Kidney capillary endothelial cell (primary cell): ENCODE measurements at regions not wholly inside any gene's neighbourhood (a gene's known extent, or its start where the extent isn't known, plus 50 kb on each side); places are given as distances from the start of the nearest gene placed in this dataset.
A peak's percentile ranks its signal among the peaks of the same experiment; 100 is the strongest.
"Not testable (repeated sequence)": the region's sequence is repeated elsewhere in the genome, so short reads cannot be mapped to it uniquely, and the experiment has no call there.

Experiments used
- DNase-seq: peaks from one replicate; pipeline ENCODE4 v3.0.0-alpha.2; 2018; ENCODE audit warnings: low spot score

DNA sequence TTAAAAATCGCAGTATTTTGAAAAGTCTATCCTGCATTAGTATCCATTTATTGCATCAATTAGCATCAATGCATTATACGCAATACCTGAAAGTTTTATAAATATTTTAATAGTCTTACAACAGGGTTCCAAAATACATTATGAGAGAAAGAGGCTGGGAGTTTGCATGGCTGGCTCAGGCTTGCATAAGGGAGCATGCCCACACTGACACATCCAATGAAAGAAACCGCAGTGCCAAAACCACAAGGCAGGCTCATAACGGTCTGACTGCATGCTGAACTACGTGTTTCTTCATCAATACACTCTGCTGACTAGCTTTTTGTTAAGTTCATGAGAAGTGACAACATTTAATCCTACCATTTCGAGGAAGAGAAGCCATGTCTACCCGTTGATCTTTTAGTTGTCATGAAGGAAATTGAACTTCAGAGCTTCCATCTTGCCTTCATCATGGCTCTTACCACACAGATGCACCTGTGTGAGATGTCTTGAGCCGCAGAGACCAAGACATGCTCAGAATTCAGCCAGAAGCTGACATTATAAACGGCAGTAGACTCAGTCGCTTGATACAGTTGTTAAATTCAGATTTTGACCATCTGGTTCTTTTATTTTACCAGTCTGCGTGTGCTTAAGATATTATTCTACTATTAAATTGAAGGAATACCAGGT is 168.8 kb upstream of the FRG1 start:
- DNase-seq: no peak

GRCh38 chr4:189773909-189774308 is 166.8 kb upstream of the FRG1 start:
- DNase-seq: no peak

DNA sequence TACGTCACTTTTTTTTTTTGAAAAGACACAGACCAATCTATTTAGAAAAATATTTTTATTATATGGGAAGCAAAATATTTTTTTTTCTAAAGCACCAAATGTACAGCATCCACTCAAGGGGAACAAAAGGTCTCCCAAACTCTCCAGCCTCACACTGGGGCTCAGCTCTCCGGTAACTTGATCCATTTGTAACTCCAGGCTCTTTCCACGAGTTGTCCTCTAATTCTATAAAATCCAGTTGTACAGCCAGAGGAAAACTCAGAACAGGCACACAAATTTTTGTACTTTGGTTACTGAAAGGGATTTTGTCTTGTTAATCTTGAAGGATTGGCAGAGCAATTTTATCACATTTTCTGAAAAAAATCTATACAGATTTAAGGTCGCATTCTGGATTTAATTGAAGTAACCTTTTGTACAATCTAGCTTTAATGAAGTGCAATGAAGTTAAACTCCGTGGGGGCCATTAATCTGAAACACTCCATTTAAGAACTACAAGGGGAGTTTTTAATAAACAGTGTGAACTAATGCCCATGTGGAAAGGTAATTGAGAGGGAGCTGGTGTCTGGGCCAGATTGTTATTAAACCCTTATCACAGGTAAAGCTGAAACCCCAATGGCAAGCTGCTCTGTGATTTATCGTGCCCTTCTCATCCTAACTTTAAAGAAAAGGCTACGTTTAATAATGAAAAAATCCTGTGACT is 161.2 kb upstream of the FRG1 start:
- DNase-seq: no peak

GRCh38 chr4:189780391-189780790 is 160.3 kb upstream of the FRG1 start:
- no peak for DNase-seq

GRCh38 chr4:189784651-189785050 is 156.0 kb upstream of the FRG1 start:
- DNase-seq: no peak

DNA sequence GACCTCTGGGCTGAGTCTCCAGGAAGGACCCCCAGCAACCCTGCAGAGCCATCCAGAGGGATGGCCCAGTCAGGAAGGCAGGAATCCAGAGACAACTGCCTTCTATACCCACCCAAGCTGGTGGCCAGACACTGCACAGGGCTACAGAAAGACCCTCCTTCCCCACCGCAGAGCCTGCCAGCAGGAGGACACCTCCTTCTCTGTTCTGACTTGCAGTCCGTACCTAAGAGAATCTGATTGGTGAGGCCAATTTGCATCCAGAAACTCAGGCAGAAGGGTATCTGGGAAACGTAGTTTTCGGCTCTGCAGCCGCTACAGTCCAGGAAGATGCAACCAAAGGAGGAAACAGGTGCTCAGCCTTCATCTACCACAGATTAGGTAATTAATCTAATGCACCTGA is 155.4 kb upstream of the FRG1 start:
- no peak for DNase-seq

DNA sequence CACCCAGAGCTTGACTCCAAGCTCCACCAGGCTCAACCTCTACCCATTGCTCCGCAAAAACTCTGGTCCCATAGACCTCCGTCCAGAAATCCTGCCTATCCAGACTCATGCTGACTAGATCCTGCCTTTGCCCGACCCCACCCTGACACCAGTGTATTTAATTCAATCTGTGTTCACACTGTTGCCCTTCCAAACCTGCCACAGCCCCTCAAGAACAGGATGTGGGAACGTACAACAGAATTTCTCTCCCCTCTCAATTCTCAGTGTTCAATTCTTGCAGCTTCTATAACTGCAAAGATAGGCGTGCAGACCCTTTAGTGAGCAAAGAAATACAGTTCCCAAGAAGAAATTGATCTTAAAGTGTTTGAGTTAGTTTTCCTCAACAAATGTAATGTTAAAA is 154.2 kb upstream of the FRG1 start:
- DNase-seq: no peak

DNA sequence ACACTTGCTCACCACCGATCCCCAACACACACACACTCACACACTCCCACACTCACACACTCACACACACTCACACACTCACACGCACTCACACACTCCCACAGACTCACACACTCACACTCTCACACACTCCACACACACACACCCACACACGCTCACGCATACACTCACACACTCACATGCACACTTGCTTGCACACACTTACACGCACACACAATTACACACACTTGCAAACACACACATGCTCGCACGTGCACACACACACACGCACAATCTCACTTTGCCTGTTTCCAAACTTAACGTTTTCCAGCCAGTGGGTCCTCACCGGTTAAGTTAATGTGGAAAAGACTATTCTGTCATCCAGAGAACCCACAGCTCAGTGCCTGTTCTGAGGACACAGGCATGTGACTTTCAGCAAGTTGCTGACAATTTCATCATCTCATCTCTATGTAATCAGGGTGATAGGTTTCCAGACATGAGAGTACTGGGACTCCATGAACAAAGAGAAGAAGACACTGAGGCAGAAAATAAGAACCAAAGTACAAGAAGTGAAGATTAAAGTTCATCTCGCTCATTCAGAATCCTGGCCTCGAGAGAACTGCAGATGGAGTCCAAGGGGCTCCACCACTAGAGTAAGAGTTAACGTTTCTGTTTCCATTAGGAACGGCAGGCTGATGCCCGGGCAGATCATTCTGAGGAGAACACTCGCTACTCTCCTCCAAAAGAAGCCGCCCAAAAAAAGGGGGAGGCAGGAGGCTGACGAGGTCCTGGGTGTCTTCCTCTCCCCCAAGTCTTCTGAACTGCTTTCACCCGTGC is 153.2 kb upstream of the FRG1 start:
- DNase-seq: no peak

DNA sequence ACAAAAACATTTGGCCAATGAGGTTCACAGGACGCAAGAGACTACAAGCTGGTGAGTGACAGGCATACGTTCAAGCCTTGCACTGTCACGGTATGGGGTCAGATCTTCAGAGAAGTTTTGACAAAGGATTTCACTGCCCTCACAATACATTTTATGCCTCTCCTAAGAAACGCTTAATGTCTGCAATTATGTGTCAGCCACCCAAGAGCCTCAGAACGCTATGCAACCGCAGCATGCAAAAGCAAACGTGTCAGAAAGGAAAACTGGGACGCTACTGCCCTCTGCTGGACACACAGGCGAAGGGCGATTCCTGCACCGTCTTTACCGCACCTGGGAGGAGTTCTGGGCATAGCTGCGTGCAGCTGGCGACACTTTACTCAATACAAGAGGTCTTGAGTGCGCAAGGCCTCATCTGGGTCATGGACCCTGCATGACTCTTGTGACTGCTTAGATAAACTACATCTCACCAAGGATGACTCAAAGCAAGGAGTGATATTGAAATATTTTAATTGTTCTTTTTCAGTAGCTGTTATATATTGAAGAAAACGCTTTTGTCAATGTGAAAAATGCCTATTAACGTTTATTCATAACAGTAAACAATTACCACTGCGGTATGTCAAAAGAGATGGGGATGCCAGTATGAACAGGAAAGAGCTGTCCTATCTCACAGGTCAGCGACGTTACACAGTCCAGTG is 147.6 kb upstream of the FRG1 start:
- DNase-seq: peak; percentile 56

DNA sequence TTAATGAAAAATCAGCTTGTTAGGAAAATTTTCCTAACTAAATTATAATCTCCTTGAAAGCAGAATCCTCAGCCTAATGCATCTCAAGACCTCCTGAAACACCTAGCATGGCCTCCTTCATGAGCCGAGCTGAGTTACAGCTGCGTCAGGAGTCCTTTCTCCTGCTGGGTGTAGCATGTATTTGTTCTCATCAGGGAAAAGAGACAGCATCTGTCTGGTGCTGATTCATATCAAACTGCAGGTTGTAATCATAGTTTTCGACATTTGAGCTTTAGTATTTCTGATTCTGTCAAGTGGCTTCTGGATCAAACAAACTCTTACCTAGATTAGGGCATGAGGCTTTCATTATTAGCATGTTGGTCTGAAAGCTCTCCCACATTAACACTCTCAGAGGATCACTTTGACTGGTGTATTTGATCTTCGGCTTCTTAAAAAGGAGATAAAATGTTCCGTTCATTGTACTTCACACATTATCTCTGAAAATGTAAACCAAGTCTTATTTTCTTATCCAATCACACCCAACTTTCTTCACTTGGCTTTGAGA is 140.1 kb upstream of the FRG1 start:
- no peak for DNase-seq

DNA sequence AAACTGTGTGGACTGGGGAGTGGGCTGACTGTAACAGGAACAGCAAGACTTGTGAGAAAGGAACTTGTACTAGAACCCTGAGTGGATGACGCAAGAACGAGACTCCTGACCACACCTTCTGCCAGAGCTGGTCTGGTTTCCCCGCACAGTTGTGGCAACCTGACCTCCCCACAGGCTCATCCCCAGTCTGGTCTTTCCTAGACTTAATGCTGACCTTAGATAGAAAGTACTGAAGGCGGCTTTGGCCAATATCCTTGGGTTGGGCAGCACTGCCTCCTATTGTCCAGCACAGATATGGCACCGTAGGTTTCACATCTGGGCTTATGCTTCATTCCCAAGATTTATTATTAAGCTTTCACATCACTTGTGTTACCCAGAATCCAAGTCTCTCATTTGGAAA is 137.8 kb upstream of the FRG1 start:
- DNase-seq: no peak

GRCh38 chr4:189804894-189805293 is 135.8 kb upstream of the FRG1 start:
- DNase-seq: no peak

GRCh38 chr4:189806506-189806905 is 134.2 kb upstream of the FRG1 start:
- DNase-seq: no peak

DNA sequence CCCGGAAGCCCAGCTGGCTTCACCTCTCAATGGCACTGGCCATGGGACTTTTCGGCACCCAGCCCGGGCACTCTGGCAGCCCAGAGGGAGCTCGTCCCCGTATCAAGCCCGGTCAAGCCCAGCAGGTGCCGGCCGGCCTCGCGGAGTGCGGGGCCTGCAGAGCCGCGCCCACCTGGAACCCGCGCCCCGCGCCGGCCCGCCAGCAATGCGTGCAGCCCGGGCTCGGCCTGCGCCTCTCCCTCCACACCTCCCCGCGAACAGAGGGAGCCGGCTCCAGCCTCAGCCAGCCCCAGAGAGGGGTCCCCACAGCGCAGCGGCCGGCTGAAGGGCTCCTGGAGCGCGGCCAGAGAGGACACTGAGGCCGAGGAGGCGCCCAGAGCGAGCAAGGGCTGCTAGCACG is 133.6 kb upstream of the FRG1 start:
- DNase-seq: no peak

DNA sequence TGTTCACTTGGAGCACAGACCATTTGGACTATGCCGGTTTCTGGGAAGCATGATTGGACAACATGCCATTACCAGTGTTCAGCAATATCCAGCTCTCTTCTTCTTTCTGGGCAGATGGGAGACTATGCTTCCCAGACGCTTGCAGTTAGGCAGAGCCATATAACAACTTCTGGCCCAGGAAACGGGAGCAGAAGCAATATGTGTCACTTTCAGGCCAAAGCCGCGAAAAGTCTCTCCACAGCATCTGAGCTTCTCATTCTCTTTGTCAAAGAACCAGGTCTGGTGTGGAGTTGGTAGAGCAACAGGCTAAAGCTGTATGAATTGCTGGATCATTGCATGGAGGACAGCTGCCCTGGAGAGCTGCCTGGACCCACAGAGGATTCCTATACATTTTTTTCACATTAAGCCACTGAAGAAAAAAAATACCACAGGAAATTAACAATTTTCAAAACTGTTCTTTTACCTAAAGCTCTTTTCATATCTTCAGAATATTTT is 131.4 kb upstream of the FRG1 start:
- no peak for DNase-seq

GRCh38 chr4:189809839-189810238 is 130.8 kb upstream of the FRG1 start:
- no peak for DNase-seq

- not testable (repeated sequence) for DNase-seq
Measured at GRCh38 chr4:189810318-189811181, 130.1 kb upstream of the FRG1 start.

DNA sequence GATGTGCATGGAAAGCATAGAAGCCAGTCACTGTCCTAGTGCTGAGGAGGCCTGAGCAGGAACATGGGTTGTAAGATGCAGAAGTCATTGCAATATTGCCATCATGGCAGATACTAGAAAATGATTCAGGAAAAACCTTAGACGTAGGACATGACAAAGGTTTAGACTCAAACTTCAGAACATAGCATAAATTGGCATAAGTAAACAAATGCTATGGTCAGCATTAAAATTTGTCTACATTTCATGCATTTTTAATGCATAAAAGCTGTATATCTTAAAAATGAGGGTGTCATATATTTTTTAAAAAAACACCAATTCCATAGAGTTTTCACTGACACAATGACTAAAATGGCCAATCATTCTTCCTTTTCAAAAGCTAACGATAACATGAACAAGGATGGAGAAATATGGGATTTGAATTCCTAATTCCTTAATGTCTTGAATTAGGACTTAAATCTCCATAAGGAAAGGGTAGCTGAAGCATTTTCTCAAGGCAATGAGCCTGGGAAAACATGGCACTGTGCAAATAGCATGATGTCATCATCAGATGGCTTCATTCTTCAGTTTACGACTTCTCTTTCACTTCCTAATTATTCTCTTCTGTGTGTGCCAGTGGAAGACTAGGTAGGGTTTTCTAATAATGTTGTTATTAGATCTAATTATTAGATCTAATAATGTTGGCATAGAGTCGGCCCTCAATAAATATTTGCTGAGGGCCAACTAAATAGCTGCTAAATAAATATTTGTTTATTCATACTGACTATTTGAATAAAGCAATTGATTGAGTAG is 125.1 kb upstream of the FRG1 start:
- no peak for DNase-seq

GRCh38 chr4:189822326-189822725 is 118.3 kb upstream of the FRG1 start:
- DNase-seq: no peak

GRCh38 chr4:189823591-189823990 is 117.1 kb upstream of the FRG1 start:
- no peak for DNase-seq
